GM12892 (cell line): ENCODE measurements at regions not wholly inside any gene's neighbourhood (a gene's known extent, or its start where the extent isn't known, plus 50 kb on each side); places are given as distances from the start of the nearest gene placed in this dataset.

ENCODE experiments used
- POLR2A ChIP-seq: IDR thresholded peaks from 2 replicates; pipeline ENCODE4 v1.6.1; 2011; ENCODE audit warnings: low read depth, low read length, control low read depth
- TAF1 ChIP-seq: IDR thresholded peaks from 2 replicates; pipeline ENCODE4 v1.6.1; 2011; ENCODE audit warnings: low read depth, mild to moderate bottlenecking, control low read depth, low read length, borderline replicate concordance

- TF ChIP-seq TAF1 (no peak), POLR2A (no peak)
Observed at GRCh38 chr13:63901630-63902029, 2486.0 kb upstream of the PCDH20 start.
